ENCODE measurements at regions not wholly inside any gene's neighbourhood (a gene's known extent, or its start where the extent isn't known, plus 50 kb on each side); places are given as distances from the start of the nearest gene placed in this dataset.

- TF ChIP-seq POLR2A (IDR thresholded peaks at IDR 0.05) (no peak), CTCF (IDR thresholded peaks at IDR 0.05) (no peak)
These were observed 56.3 kb upstream of the HPCAL1 start for GRCh38 chr2:10246370-10246769.

Data from adrenal gland (tissue), 5 donors.